GM19239 (cell line): ENCODE measurements at regions not wholly inside any gene's neighbourhood (a gene's known extent, or its start where the extent isn't known, plus 50 kb on each side); places are given as distances from the start of the nearest gene placed in this dataset.

ENCODE experiments used
- DNase-seq: peaks from one replicate; pipeline ENCODE4 v3.0.0; 2011; ENCODE audit warnings: low spot score; ENCODE audit not compliant: insufficient read length
- FAIRE-seq: peaks from 2 replicates; lab custom pipeline; 2011; peaks lifted over from hg19 to GRCh38; lab: Jason Lieb, UNC

DNA sequence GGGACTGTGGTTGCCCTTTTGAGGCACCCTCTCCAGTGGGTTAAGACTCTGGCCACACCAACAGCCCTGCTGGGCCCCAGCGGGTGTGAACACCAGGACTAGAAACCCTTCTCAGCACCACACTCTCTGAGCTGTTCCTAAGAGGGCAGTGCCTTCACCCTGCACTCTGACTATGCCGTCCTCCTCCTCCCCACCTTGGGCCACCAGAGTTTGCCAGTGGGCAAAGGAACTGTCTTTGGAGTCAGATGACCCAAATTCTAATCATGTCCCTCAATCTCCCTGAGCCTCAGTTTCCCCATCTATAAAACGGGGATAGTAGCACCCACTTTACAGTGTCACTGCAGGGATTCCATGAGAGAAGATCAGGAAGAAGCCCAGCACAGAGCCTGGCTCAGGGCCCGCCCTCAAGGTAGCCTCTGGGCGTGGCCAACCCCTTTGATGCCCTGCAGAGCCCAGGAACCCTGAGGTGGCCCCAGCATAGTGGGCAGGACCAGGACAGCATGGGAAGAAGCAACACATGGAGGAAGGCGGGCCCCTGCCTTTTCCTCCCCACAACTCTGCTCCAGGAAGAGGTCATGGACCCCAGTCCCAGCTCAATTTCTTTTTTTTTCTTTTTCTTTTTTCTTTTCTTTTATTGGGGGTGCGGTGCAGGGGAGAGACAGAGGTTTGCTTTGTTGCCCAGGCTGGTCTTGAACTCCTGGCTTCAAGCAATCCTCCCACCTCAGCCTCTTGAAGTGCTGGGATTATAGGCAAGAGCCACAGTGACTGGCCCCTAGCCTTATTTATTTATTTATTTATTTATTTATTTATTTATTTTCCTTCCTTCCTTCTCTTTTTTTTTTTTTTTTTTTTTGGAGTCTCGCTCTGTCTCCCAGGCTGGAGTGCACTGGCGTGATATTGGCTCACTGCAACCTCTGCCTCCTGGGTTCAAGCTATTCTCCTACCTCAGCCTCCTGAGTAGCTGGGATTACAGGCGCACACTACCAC is 115.7 kb upstream of the LINGO1 start:
- no peak for FAIRE-seq
- DNase-seq, result no peak

DNA sequence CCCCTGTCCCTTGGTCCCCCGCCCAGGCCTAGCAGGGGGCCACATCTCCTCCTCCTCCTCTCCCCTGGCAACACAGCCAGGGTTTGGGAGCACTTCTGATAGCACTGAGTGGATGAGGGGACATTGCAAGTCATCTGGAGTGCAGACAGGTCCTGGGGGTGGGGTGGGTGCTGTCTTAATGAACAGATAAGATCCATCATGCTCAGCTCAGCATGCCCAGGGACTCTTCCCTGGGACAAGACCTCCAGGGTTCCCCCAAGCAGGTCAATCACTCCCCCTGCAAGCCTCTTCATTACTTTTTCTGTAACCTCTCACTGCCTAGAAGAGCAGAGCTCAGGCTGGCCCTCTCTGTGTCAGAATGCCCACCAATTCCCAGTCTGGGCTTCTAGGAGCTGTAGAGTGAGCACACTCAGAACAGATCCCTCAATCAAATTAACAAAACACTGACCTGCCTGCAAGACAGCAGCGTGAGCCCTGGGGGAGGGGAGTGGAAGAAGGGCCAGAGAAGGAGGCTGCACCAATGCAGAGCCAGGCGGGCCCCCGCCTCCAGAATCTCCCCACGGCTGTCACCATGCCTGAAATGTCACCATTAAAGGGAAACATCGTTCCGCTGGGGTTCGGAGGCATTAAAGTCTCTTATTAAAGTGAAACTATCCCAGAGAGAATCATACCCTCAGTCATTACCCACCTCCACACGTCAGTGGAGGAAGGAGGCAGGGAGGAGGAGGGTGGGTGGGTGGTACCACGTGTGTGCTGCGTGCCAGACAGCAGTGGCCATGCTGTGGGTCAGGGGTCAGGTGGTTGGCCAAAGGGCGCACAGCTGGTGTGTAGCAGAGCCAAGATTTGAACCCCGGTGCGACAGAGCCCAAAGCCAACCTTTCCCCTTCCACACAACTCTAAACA is 114.7 kb upstream of the LINGO1 start:
- FAIRE-seq (no peak), DNase-seq (no peak)

- FAIRE-seq (no peak), DNase-seq (no peak)
Observed at GRCh38 chr15:77746254-77747174, 113.8 kb upstream of the LINGO1 start.

DNA sequence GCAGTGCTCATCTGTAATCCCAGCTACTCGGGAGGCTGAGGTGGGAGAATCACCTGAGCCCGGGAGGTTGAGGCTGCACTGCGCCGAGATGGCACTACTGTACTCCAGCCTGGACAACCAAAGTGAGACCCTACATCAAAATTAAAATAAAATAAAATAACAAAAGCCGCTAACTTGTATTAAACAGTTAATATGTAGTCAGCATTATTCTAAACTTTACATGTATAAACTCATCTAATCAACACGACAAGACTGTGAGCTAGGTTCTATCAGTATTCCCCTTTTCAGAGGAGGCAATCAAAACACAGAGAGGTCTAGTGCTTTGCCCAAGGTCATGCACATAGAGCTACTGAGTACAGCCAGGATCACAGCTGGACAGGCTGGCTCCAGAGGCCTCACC is 111.7 kb upstream of the LINGO1 start:
- FAIRE-seq, result no peak

GRCh38 chr15:77742570-77742969 is 109.9 kb upstream of the LINGO1 start:
- DNase-seq (no peak), FAIRE-seq (no peak)

More for the DNA sequence above, 111.7 kb upstream of the LINGO1 start:
- DNase-seq, result no peak

DNA sequence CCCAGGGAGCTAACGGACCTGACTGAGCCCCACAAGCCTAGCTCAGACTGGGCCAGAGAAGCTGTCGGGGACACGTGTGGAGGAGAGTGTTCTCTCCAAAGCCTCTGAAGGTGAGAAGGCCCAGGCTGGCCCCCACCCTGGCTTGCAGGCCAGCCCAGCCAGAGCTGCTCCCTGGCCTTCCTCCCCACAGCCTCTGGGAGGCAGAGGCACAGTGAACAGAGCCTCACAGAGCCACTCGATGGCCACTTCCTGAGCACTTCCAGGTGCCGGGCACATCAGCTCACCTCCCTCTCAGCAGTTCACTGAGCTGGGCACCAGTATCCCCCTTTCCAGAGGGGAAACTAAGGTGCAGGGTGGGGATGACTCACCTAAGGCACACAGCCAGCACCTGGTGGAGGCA is 109.4 kb upstream of the LINGO1 start:
- DNase-seq, result no peak
- FAIRE-seq, result no peak

GRCh38 chr15:77741106-77741505 is 108.4 kb upstream of the LINGO1 start:
- DNase-seq (no peak), FAIRE-seq (no peak)

DNA sequence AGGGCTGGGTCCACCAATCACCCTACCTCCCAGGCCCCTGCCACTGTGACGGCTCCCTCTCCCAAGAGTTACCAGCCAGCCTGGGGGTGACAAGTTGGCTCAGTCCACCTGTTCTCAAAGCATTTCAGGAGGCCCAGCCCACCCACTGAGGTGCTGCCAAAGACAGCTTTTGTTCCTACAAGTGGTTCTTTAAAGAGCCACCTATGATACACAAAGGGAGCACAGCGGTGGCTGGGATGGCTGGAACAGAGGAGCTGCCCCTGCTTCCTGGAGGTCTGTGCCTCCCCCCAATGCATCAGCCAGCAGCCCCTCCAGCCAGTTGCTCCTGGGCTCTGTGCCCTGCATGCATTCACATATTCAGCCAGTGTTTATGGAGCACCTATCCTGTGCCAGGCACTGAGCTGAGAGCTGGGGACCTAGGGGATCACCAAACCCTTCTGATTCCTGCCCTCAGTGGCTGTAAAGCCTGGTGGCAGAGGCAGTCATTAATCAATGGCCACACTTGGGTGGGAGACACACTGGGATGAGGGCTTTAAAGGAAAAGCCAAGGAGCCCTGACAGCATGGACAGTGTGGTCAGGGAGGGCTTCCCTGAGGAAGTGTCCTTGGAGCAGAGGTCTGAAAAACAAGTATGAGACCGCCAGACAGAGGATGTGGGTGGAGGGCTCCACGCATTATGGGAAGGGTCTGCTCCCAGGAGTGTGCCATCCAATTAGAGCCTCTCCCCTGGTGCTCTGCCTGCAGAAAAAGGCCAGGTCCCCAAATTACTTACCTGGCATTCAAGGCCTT is 107.1 kb upstream of the LINGO1 start:
- no peak for FAIRE-seq
- DNase-seq, result no peak

- no peak for DNase-seq
- no peak for FAIRE-seq
Observed at GRCh38 chr15:77738441-77739302, 106.0 kb upstream of the LINGO1 start.

GRCh38 chr15:77738038-77738370 is 105.3 kb upstream of the LINGO1 start:
- DNase-seq, result no peak

GRCh38 chr15:77737238-77738037 is 104.7 kb upstream of the LINGO1 start:
- FAIRE-seq (no peak), DNase-seq (no peak)

More at GRCh38 chr15:77738038-77738370, 105.3 kb upstream of the LINGO1 start:
- FAIRE-seq, result no peak

GRCh38 chr15:77734306-77734705 is 101.6 kb upstream of the LINGO1 start:
- DNase-seq (no peak), FAIRE-seq (no peak)

- FAIRE-seq, result no peak
- DNase-seq, result no peak
Observed at GRCh38 chr15:77733579-77734300, 101.0 kb upstream of the LINGO1 start.

- DNase-seq (no peak), FAIRE-seq (no peak)
Observed at GRCh38 chr15:77732514-77733335, 100.0 kb upstream of the LINGO1 start.

DNA sequence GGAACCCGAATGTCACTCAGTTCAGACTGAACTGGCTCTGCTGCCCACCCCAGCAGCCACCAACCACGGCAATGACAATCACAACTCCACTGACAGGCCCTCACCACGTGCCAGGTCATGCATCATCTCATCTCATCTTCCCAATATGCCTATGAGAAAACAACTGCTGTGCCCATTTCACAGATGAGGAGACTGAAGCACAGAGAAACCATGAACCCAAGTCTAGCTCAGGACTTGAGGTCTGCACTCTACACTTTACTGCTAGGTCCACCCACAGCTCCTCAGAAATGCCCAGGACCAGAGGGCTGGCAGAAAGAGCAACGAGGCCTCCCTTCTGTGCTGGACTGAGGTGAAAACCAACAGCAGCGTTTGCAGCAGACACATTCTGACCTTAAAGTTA is 99.2 kb upstream of the LINGO1 start:
- FAIRE-seq, result no peak
- DNase-seq, result no peak

GRCh38 chr15:77731067-77731466 is 98.4 kb upstream of the LINGO1 start:
- FAIRE-seq, result no peak

More at GRCh38 chr15:77731067-77731466, 98.4 kb upstream of the LINGO1 start:
- no peak for DNase-seq
